Mesendoderm (in vitro differentiated cells): ENCODE measurements at regions not wholly inside any gene's neighbourhood (a gene's known extent, or its start where the extent isn't known, plus 50 kb on each side); places are given as distances from the start of the nearest gene placed in this dataset.

Experiments
- DNase-seq: peaks from one replicate; pipeline ENCODE4 v3.0.0; 2013
- H2AK5ac ChIP-seq: 2 replicates; pipeline ENCODE4 v1.6.1; 2013; ENCODE audit warnings: low read length, inconsistent platforms
- H2BK120ac ChIP-seq: 2 replicates; pipeline ENCODE4 v1.6.1; 2013; ENCODE audit warnings: low read depth, mild to moderate bottlenecking, low read length, moderate library complexity, mixed read lengths
- H2BK15ac ChIP-seq: replicated peaks from 2 replicates; pipeline ENCODE4 v1.6.1; 2013; ENCODE audit warnings: low read depth, mild to moderate bottlenecking, moderate library complexity
- H2BK5ac ChIP-seq: 2 replicates; pipeline ENCODE4 v1.6.1; 2013; ENCODE audit warnings: low read length, inconsistent platforms
- H3K18ac ChIP-seq: 2 replicates; pipeline ENCODE4 v1.6.1; 2013; ENCODE audit warnings: mild to moderate bottlenecking, low read length, mixed read lengths
- H3K23ac ChIP-seq: one replicate; pipeline ENCODE4 v1.6.1; 2013; ENCODE audit warnings: low read length
- H3K27ac ChIP-seq: 2 replicates; pipeline ENCODE4 v1.5.1; 2013; ENCODE audit warnings: low read depth, mild to moderate bottlenecking, inconsistent platforms, low read length, moderate library complexity
- H3K27me3 ChIP-seq: 2 replicates; pipeline ENCODE4 v1.6.1; 2013; ENCODE audit warnings: low read length, control low read depth, mild to moderate bottlenecking, inconsistent platforms; ENCODE audit not compliant: insufficient read depth, poor library complexity
- H3K36me3 ChIP-seq: 2 replicates; pipeline ENCODE4 v1.6.1; 2013; ENCODE audit warnings: low read length, inconsistent platforms; ENCODE audit not compliant: control insufficient read depth, insufficient read depth
- H3K4ac ChIP-seq: one replicate; pipeline ENCODE4 v1.6.1; 2013; ENCODE audit warnings: low read depth, mild to moderate bottlenecking, low read length, moderate library complexity
- H3K4me1 ChIP-seq: 2 replicates; pipeline ENCODE4 v1.6.1; 2013; ENCODE audit warnings: low read depth, low read length, inconsistent platforms; ENCODE audit not compliant: control insufficient read depth
- H3K4me2 ChIP-seq: 2 replicates; pipeline ENCODE4 v1.6.1; 2013; ENCODE audit warnings: low read length
- H3K4me3 ChIP-seq: 2 replicates; pipeline ENCODE4 v1.5.1; 2013; ENCODE audit warnings: mild to moderate bottlenecking, low read length
- H3K56ac ChIP-seq: one replicate; pipeline ENCODE4 v1.6.1; 2013; ENCODE audit warnings: low read length
- H3K79me1 ChIP-seq: 2 replicates; pipeline ENCODE4 v1.6.1; 2013; ENCODE audit warnings: low read length, inconsistent platforms
- H3K79me2 ChIP-seq: 2 replicates; pipeline ENCODE4 v1.6.1; 2013; ENCODE audit warnings: mild to moderate bottlenecking, low read length; ENCODE audit not compliant: control insufficient read depth, insufficient read depth
- H3K9ac ChIP-seq: 2 replicates; pipeline ENCODE4 v1.6.1; 2013; ENCODE audit warnings: low read length, inconsistent platforms
- H4K5ac ChIP-seq: one replicate; pipeline ENCODE4 v1.6.1; 2013; ENCODE audit warnings: low read length
- H4K8ac ChIP-seq: one replicate; pipeline ENCODE4 v1.6.1; 2013; ENCODE audit warnings: low read depth, mild to moderate bottlenecking, control low read depth, low read length, moderate library complexity
- WGBS: extraction: QIAGEN DNeasy Blood & Tissue Kit; methylation state at CpG from one replicate; pipeline ENCODE4 v1.1.7; 2013; ENCODE audit warnings: low lambda C conversion rate, missing lambda C conversion rate; ENCODE audit not compliant: insufficient coverage; ENCODE audit errors: extremely low coverage; 5-methylcytosine and 5-hydroxymethylcytosine counted together

DNA sequence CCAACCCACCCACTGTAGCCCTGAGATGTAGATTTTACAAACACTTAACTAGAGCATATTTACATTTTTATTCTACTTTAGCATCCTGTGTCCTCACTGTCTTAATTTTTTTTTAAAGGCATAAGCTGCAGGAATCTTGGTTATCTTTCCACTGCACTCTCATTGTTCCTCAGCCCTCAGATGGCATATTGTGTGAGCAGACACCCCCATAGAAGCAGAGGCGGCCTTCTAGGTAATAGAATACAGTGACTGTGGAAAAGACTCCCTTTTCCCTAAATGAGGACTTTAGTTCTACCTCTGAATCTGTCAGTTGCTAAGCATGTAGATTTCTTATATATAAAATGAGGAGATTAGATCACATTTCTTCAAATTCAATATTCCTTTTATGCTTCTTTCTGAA lies 543.5 kb upstream of the SPHKAP start:
- WGBS = no CpG with 5 or more reads among the region's 1 CpG
- H2BK120ac ChIP-seq = no peak overlapping the region
- no peaks in the 10 kb centered on the region for H3K79me1 ChIP-seq
- H3K4ac ChIP-seq = no peak overlapping the region
- H3K4me3 ChIP-seq = no peak overlapping the region
- H3K27me3 ChIP-seq = no peaks in the 10 kb centered on the region
- no peak overlapping the region for H3K56ac ChIP-seq
- no peak overlapping the region for H3K23ac ChIP-seq
- H3K79me2 ChIP-seq = no peaks in the 10 kb centered on the region
- no peak overlapping the region for H4K8ac ChIP-seq
- H2BK15ac ChIP-seq = no peak overlapping the region
- no peak overlapping the region for H3K18ac ChIP-seq
- no peak overlapping the region for H3K9ac ChIP-seq
- H3K36me3 ChIP-seq = no peaks in the 10 kb centered on the region
- no peak overlapping the region for H2BK5ac ChIP-seq
- no peak overlapping the region for H3K4me2 ChIP-seq
- no peak overlapping the region for H3K27ac ChIP-seq
- no peak for DNase-seq
- no peak overlapping the region for H4K5ac ChIP-seq
- H3K4me1 ChIP-seq = no peaks in the 10 kb centered on the region
- H2AK5ac ChIP-seq = no peak overlapping the region

DNA sequence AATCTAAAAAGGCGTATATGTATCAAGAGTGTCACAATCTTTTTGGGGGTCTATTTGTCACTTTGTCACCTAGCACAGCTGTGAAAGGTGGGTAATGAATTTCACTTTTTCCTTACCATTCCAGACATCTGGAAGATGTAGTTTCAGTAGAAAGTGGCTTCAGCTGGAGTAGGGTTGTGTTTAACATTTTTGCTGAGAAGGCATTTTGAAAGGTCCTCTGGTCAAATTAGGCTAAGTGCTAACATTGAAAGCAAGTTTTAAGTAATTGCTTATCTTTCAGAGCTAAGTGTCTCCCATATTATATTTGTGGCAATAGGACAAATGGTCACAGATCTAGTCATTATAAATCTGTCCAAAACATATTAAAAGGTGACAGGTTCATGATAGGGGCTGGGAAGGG lies 542.1 kb upstream of the SPHKAP start:
- no peak overlapping the region for H2AK5ac ChIP-seq
- H3K27ac ChIP-seq = no peak overlapping the region
- H3K23ac ChIP-seq = no peak overlapping the region
- no peak overlapping the region for H2BK120ac ChIP-seq
- no peak overlapping the region for H3K18ac ChIP-seq
- no peaks in the 10 kb centered on the region for H3K27me3 ChIP-seq
- H2BK15ac ChIP-seq = no peak overlapping the region
- no peak overlapping the region for H3K9ac ChIP-seq
- no peak overlapping the region for H3K4me3 ChIP-seq
- no peak for DNase-seq
- no peak overlapping the region for H4K5ac ChIP-seq
- no peak overlapping the region for H2BK5ac ChIP-seq
- WGBS = no CpG with 5 or more reads among the region's 1 CpG
- H3K56ac ChIP-seq = no peak overlapping the region
- H4K8ac ChIP-seq = no peak overlapping the region
- H3K4me1 ChIP-seq = no peaks in the 10 kb centered on the region
- no peak overlapping the region for H3K4ac ChIP-seq
- no peaks in the 10 kb centered on the region for H3K79me2 ChIP-seq
- no peaks in the 10 kb centered on the region for H3K79me1 ChIP-seq
- no peak overlapping the region for H3K4me2 ChIP-seq
- H3K36me3 ChIP-seq = no peaks in the 10 kb centered on the region

DNA sequence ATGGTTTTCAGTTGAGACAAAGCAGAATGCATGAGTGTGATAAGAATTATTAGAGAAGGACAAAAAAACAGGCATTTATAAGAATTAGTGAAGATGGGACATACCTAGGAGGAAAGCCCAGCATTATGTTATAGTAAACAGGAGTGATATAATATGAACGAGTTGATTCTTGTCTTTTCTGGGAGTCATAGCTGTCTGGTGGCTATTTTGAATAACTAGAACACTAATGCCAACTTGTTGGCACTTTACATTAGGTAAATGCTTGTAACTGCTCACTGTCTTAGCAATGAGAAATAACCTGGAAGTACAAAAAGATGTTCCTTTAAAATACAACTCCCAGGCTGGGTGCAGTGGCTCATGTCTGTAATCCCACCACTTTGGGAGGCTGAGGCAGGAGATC lies 540.8 kb upstream of the SPHKAP start:
- Histone ChIP-seq H2BK15ac (no peak overlapping the region), H3K27me3 (no peaks in the 10 kb centered on the region), H3K36me3 (no peaks in the 10 kb centered on the region), H2AK5ac (no peak overlapping the region), H3K4me3 (no peak overlapping the region), H2BK5ac (no peak overlapping the region), H3K79me2 (no peaks in the 10 kb centered on the region), H2BK120ac (no peak overlapping the region), H3K56ac (no peak overlapping the region), H3K27ac (no peak overlapping the region), H3K18ac (no peak overlapping the region), H3K4me2 (no peak overlapping the region), H3K23ac (no peak overlapping the region), H4K5ac (no peak overlapping the region), H3K9ac (no peak overlapping the region), H4K8ac (no peak overlapping the region), H3K4ac (no peak overlapping the region), H3K4me1 (no peaks in the 10 kb centered on the region), H3K79me1 (no peaks in the 10 kb centered on the region)
- no CpG with 5 or more reads among the region's 1 CpG for WGBS
- DNase-seq = no peak

DNA sequence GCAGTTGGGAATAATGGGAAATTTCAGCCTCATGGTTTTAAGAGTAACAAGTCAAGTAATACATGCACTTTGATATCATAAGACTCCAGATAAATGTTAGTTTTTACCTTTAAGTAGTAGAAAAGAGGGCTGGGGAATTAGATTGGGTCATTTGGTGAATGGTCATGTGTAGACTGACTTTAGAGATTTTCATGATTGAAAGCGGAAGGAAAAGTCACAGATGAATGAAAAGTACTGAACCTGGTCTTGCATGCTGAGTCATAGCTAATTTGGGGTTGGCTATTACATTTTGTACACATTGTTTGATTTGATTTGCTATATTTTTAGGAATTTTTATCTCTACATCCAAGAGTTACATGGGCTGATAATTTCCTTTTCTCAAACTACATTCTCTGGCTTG lies 539.4 kb upstream of the SPHKAP start:
- Histone ChIP-seq H3K56ac (no peak overlapping the region), H2BK15ac (no peak overlapping the region), H3K36me3 (no peaks in the 10 kb centered on the region), H3K4ac (no peak overlapping the region), H3K9ac (no peak overlapping the region), H2AK5ac (no peak overlapping the region), H3K4me1 (no peaks in the 10 kb centered on the region), H3K4me2 (no peak overlapping the region), H4K8ac (no peak overlapping the region), H3K79me1 (no peaks in the 10 kb centered on the region), H4K5ac (no peak overlapping the region), H2BK120ac (no peak overlapping the region), H3K27ac (no peak overlapping the region), H2BK5ac (no peak overlapping the region), H3K23ac (no peak overlapping the region), H3K4me3 (no peak overlapping the region), H3K27me3 (no peaks in the 10 kb centered on the region), H3K79me2 (no peaks in the 10 kb centered on the region), H3K18ac (no peak overlapping the region)
- WGBS = no CpG with 5 or more reads among the region's 1 CpG
- DNase-seq = no peak

DNA sequence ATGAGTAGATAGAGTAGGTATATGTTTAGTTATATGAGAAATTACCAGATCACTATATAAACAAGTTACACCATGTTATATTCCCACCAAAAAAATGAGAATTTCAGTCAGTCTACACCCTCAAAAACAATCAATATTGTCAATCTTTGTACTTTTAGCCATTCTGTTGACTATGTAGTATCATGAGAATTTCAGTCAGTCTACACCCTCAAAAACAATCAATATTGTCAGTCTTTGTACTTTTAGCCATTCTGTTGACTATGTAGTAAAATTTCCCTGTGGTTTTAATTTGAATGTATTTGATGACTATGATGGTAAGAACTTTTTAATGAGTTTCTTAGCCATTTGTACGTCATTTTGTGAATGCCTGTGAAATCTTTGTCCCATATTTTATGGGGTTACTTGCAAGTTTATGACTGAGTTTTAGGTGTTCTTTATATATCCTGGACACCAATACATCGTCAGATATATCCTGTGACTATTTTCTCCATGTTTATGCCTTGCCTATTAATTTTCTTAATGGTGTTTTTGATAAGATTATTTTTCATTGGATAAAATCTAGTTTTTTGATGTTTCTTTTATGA lies 528.4 kb upstream of the SPHKAP start:
- Histone ChIP-seq H3K4me3 (no peak overlapping the region), H4K5ac (no peak overlapping the region), H2BK15ac (no peak overlapping the region), H3K4me1 (no peaks in the 10 kb centered on the region), H2AK5ac (no peak overlapping the region), H2BK5ac (no peak overlapping the region), H4K8ac (no peak overlapping the region), H3K4me2 (no peak overlapping the region), H3K79me2 (no peaks in the 10 kb centered on the region), H3K27ac (no peak overlapping the region), H3K18ac (no peak overlapping the region), H3K9ac (no peak overlapping the region), H3K79me1 (no peaks in the 10 kb centered on the region), H3K27me3 (no peaks in the 10 kb centered on the region), H3K4ac (no peak overlapping the region), H3K23ac (no peak overlapping the region), H3K56ac (no peak overlapping the region), H3K36me3 (no peaks in the 10 kb centered on the region), H2BK120ac (no peak overlapping the region)
- no peak for DNase-seq
- WGBS = no CpG with 5 or more reads among the region's 2 CpGs

DNA sequence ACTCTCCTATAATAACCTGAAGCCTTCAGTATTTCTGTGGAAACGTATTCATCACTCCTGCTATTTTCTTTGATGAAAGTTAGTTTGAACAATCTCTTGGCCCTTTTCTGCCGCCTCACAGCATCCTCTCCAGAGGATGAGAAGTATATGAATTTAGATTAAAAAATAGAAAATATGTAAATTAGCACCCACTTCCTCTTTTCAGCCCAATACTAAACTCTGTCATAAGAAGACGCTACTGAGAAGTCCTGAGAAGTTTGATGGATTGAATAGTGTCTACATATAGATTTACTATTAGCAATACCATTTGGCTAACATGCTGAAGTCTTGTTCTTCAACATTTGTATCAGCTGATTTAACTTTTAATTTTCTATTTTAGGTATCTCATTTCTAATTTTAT lies 526.4 kb upstream of the SPHKAP start:
- Histone ChIP-seq H3K18ac (no peak overlapping the region), H4K5ac (no peak overlapping the region), H3K27me3 (no peaks in the 10 kb centered on the region), H3K4ac (no peak overlapping the region), H3K36me3 (no peaks in the 10 kb centered on the region), H4K8ac (no peak overlapping the region), H2BK5ac (no peak overlapping the region), H3K79me2 (no peaks in the 10 kb centered on the region), H3K9ac (no peak overlapping the region), H2BK15ac (no peak overlapping the region), H3K56ac (no peak overlapping the region), H3K79me1 (no peaks in the 10 kb centered on the region), H3K27ac (no peak overlapping the region), H3K4me3 (no peak overlapping the region), H2BK120ac (no peak overlapping the region), H3K4me2 (no peak overlapping the region), H2AK5ac (no peak overlapping the region), H3K4me1 (no peaks in the 10 kb centered on the region), H3K23ac (no peak overlapping the region)
- DNase-seq = no peak
- WGBS = no CpG with 5 or more reads among the region's 3 CpGs
